Liver (tissue), 2 donors: ENCODE measurements at regions not wholly inside any gene's neighbourhood (a gene's known extent, or its start where the extent isn't known, plus 50 kb on each side); places are given as distances from the start of the nearest gene placed in this dataset.

Experiments
- CTCF ChIP-seq: fragments of 150-350 bp; IDR thresholded peaks from 2 replicates; pipeline ENCODE4 v1.5.1; 2017; ENCODE audit warnings: improper control_type of control experiment, low read depth, low read length; ENCODE audit not compliant: missing input control
- REST ChIP-seq: IDR thresholded peaks from 2 replicates; pipeline ENCODE4 v1.6.1; 2016; ENCODE audit warnings: antibody characterized with exemption, mild to moderate bottlenecking
- donor health status: healthy.

DNA sequence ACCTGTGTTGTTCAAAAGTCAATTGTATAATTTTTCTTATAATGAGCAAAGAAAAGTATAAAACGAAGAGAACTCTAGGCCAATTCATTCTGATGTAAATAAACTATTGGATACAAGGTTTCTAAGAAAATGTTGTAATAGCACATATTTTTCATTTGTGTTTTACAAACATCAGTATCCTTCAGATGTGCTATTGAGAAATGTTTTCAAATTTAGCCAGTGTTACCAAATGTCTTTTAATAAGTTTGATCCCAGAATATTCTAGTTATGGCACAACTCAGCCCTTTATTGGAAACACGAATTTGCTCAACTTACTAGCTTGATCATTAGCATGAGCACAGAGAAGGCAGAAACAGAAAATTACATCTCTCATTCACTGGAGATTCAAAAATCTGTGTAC, 319.3 kb downstream of the IL15 start:
- TF ChIP-seq CTCF: no peak
- no peak for TF ChIP-seq REST
